Adrenal gland (tissue), 5 donors: ENCODE measurements at regions not wholly inside any gene's neighbourhood (a gene's known extent, or its start where the extent isn't known, plus 50 kb on each side); places are given as distances from the start of the nearest gene placed in this dataset.

ENCODE experiments used
- CTCF ChIP-seq, 6 experiments: fragments of 450-650 bp in 4 of 6; fragments of 200-600 bp in 2 of 6; sonication (generic) in 1 of 6; IDR thresholded peaks; 1 replicate in 5 of 6; 2 replicates in 1 of 6; pipeline versions ENCODE4 v1.5.1 to v1.8.0; 2016 to 2021; ENCODE audit warnings: antibody characterized with exemption in 6 of 6, mild to moderate bottlenecking in 2 of 6, moderate library complexity in 1 of 6
- POLR2A ChIP-seq, 2 donors: fragments of 450-650 bp; IDR thresholded peaks; one replicate each; pipeline ENCODE4 v1.6.1; 2017; ENCODE audit warnings: antibody characterized with exemption in 2 of 2, mild to moderate bottlenecking in 2 of 2, moderate library complexity in 1 of 2
- donor health status: DM: no; HTN: no; CAD: no.

- TF ChIP-seq POLR2A (IDR thresholded peaks at IDR 0.05) (no peak), CTCF (IDR thresholded peaks at IDR 0.05) (no peak)
Observed at GRCh38 chr12:111166779-111167540, 201.9 kb downstream of the PHETA1 start.
